ENCODE measurements at regions not wholly inside any gene's neighbourhood (a gene's known extent, or its start where the extent isn't known, plus 50 kb on each side); places are given as distances from the start of the nearest gene placed in this dataset.
"Not testable (repeated sequence)": the region's sequence is repeated elsewhere in the genome, so short reads cannot be mapped to it uniquely, and the experiment has no call there.

GRCh38 chr15:21258635-21259034, 181.7 kb downstream of the POTEB3 start:
- not testable (repeated sequence) for TF ChIP-seq NKRF (IDR thresholded peaks at IDR 0.05; ENCODE audit: borderline replicate concordance); ETV6 (IDR thresholded peaks at IDR 0.05; ENCODE audit: borderline replicate concordance in 1 of 2, low read depth in 2 of 2, low read length in 1 of 2); ETV6 (CRISPR knock-in tag; IDR thresholded peaks at IDR 0.05; ENCODE audit: borderline replicate concordance); STAT6 (CRISPR knock-in tag; IDR thresholded peaks at IDR 0.05); MNT (conservative IDR thresholded peaks at IDR 0.05); MAFF (IDR thresholded peaks at IDR 0.05; ENCODE audit: low read length); CTCF (IDR thresholded peaks at IDR 0.05 in 2 of 3, conservative IDR thresholded peaks at IDR 0.05 in 1 of 3; ENCODE audit: insufficient read depth in 2 of 3, low read depth in 1 of 3, low read length in 3 of 3); NFIX (CRISPR knock-in tag; IDR thresholded peaks at IDR 0.05; ENCODE audit: low read depth); ZNF518B (CRISPR knock-in tag; IDR thresholded peaks at IDR 0.05); POLR2A (conservative IDR thresholded peaks at IDR 0.05); ELF4 (CRISPR knock-in tag; IDR thresholded peaks at IDR 0.05); CHD2 (IDR thresholded peaks at IDR 0.05; ENCODE audit: low read depth, low read length)
